HG03159 (cell line): ENCODE measurements at regions not wholly inside any gene's neighbourhood (a gene's known extent, or its start where the extent isn't known, plus 50 kb on each side); places are given as distances from the start of the nearest gene placed in this dataset.

Experiments used
- ATAC-seq: cut with Tn5 transposase; IDR thresholded peaks from one replicate; pipeline ENCODE4 v1.9.1; 2021; ENCODE audit warnings: mild to moderate bottlenecking, moderate library complexity; ENCODE audit not compliant: unreplicated experiment

GRCh38 chr6:53744321-53744720 is 50.5 kb upstream of the LRRC1 start:
- no peak for ATAC-seq

- no peak for ATAC-seq
Measured at GRCh38 chr6:53741034-53741823, 53.6 kb upstream of the LRRC1 start.

GRCh38 chr6:53737746-53738145 is 57.1 kb upstream of the LRRC1 start:
- ATAC-seq = no peak

DNA sequence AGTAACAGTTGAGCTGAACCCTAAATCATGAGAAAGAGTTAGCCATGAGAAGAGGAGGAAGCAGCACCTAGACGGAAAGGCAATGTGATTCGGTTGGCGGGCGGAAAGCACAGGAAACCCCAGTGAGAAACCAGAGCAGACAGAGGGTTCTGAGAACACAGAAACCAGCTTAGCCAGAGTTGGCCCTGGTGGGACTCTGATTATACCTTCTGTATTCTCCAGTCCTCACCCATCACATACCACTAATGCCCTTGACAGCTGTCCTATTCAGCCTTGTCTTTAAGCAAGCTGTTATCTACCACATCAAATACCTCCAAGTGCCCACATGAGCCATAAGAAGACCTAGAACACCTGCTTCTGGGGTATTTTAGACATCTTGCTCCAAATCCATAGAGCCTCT is 58.9 kb upstream of the LRRC1 start:
- ATAC-seq = no peak

DNA sequence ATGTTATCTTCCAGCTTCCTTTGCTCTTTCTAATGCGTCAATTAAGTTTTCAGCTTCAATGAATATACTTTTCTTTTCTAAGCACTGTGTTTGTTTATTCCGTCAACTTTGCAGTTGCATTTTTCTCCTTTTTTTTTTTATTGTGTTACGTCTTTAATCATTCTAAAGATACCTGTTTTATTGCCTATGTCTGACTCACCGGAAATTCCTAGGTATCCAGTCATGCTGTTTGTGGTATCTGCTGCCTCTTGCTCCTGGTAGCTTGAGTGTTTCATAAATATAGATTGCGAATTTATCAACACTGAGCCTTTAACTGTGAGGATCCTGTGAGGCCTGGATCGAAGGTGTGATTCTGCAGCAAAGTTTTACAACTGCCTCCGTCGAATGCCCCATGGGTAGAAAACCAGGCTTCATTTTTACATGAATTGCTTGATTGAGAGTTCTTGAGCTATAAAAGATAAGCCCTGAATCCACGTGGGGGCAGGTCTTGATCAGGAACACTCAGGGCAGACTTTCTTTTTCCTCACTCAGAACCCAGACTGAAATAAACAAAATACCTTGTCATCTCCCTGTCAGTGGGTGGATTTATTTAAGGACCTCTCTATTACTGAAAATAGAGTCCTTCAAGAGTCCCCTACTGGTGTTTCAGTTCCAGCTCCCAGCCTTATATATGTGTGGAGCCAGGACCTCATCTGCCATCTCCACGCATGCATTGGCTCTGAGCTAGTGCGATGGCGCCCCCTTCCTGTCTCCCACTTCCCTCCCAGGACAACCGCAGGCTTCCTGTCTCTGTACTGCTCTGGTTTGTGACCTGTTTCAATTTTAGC is 60.1 kb upstream of the LRRC1 start:
- ATAC-seq = no peak

GRCh38 chr6:53731866-53732636 is 62.8 kb upstream of the LRRC1 start:
- ATAC-seq = no peak

- ATAC-seq = no peak
Measured at GRCh38 chr6:53730767-53731166, 64.0 kb upstream of the LRRC1 start.

DNA sequence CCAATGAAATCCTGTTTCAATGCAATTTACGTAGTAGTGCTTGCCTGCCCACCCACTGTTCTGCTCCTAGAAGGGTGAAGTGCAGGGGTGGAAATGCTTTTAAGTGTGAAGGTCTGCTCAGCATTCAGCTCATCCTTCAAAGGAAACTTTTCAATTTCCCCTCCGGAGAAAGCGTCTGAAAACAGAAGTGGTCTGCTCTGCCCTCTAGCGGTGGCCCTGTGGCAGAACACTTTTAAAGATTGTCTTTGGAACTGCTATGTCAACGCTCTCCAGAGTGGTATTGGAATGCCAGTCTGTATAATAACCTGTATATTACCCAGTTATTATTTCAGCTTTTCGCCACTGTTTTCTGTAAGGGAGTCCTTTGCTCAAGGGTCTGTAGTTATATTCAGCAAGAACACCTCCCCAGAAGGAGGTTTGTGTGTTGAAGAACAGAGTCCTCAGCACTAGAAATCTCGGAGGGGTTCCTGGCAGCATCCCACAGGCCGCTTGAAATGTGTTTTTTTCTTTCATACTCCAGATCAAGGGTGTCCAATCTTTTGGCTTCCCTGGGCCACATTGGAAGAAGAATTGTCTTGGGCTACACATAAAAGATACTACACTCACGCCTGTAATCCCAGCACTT is 63.1 kb upstream of the KLHL31 start:
- ATAC-seq = peak; percentile 60

GRCh38 chr6:53727748-53728147 is 62.2 kb upstream of the KLHL31 start:
- no peak for ATAC-seq

DNA sequence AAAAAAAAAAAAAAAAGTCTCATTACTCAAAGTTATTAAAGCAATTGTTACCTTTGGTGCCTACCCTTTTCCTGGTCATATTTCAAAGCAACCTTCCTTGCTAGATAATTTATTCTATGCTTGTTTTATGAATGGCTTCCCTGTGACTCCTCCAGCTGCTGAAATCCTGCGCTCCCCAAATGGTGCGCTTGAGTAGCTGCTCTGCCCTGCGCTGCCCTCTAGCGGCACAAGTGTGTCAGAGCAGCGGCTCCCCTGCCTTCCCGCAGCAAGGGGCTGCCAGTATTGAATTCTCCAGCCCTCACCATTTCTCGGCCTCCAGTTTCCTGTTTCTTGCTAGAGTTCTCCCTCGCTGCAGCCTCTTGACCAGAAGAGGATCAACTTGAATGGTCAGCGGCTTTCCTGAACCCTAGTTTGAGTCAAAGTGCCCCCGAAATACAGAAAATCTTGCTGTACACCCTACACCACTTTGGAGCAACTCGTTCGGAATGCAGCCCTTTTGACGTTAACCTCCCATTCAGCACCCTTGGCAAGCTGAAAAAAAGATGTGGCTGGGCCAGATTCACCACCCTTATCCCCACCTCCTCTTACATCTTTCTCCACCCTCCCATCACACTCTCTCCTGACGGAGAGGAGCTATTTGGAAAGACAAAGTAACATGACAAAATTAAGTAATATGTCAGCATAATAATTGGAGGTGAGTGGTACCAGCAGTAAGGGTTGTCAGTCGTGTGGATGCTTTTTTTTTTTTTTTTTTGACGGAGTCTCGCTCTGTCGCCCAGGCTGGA is 60.4 kb upstream of the KLHL31 start:
- peak; percentile 82 for ATAC-seq

GRCh38 chr6:53724501-53724900 is 58.9 kb upstream of the KLHL31 start:
- no peak for ATAC-seq

GRCh38 chr6:53723331-53723730 is 57.8 kb upstream of the KLHL31 start:
- ATAC-seq = no peak

DNA sequence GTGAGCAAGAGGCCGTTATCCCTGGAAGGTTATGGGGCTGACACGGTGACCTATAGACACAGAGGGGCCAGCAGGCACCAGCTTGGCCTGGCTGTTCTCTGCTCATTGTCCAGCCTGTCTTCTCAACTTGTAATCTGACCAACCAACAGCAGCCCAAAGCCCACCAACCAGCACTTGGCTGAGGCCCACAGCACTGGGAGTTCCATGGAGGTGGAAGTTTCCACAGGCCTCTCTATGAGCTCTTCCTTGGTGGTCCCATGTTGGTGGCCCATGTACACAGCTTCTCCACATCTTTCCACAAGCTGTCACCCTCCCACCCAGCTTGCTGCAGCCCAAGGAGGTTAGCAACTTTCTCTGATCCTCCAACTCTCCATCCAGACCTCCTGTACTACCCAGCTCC is 56.2 kb upstream of the KLHL31 start:
- ATAC-seq = no peak

DNA sequence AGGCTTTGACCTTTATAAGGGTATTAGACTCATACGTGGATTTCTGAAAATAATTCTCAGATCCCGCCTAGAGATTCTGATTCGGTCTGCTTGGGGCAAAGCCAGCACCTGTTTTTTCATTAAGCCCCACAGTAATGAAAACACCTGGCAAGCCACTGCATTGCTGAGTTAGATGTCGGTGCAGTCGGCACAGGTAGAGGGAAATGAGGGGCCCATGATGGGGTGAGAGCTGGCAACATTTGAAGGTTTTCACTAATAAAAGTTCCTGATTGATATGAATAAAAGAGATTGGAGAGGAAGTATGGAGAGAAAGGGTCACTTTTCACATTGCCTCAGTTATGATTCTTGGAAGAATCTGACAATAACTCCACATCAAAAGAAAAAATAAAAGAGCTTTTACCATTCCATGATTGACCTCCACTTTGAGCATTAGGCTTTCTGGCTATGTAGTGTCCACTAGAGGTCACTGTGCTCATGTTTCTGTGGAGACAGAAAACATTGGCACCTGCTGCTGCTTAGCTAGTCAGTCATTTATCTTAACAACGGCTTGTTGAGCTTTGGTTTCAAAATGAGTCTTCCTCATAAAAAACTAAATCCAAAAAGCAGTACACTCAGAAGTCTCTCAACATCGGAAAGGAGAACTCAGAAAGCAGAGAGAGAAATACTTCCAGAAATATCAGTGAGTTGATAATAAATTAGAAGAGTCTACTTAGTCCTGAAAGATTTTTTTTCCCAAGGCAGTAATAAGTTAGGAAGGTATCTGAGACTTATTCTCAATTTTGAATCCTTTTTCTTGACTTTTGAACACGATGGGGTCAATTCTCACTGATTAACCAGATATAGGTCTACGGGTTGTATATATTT is 53.3 kb upstream of the KLHL31 start:
- peak; percentile 94 for ATAC-seq

- no peak for ATAC-seq
Measured at GRCh38 chr6:53717566-53717965, 52.0 kb upstream of the KLHL31 start.

- ATAC-seq = no peak
Measured at GRCh38 chr6:53715434-53715833, 49.9 kb upstream of the KLHL31 start.
